ENCODE measurements at regions not wholly inside any gene's neighbourhood (a gene's known extent, or its start where the extent isn't known, plus 50 kb on each side); places are given as distances from the start of the nearest gene placed in this dataset.

DNA sequence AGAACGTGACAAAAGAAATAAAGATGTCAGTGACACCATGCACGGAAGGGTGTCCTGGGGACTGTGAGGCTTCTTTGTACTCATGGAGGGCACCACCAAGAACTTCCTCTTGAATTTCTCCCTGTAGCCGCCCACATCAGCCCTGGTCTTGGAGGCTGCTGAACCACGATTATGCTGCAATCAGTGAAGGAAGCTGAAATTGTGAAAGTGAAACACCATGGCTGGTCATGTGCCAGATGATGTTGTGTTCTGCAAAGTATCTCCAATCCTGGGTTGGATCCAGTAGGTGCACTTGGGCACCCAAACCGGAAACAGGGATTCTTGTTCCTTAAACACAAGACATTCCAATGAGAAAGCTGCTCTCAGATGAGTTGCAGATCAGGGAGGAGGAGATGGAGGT is 104.4 kb upstream of the GOLGA6L6 start:
- TF ChIP-seq EP300 (IDR thresholded peaks at IDR 0.05), result no peak
- TF ChIP-seq, protein P1, sequence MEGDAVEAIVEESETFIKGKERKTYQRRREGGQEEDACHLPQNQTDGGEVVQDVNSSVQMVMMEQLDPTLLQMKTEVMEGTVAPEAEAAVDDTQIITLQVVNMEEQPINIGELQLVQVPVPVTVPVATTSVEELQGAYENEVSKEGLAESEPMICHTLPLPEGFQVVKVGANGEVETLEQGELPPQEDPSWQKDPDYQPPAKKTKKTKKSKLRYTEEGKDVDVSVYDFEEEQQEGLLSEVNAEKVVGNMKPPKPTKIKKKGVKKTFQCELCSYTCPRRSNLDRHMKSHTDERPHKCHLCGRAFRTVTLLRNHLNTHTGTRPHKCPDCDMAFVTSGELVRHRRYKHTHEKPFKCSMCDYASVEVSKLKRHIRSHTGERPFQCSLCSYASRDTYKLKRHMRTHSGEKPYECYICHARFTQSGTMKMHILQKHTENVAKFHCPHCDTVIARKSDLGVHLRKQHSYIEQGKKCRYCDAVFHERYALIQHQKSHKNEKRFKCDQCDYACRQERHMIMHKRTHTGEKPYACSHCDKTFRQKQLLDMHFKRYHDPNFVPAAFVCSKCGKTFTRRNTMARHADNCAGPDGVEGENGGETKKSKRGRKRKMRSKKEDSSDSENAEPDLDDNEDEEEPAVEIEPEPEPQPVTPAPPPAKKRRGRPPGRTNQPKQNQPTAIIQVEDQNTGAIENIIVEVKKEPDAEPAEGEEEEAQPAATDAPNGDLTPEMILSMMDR (IDR thresholded peaks at IDR 0.05), result no peak
- TF ChIP-seq POLR2A (IDR thresholded peaks at IDR 0.05; ENCODE audit: low read length), result no peak
- no peak for TF ChIP-seq CEBPB (IDR thresholded peaks at IDR 0.05)
